ENCODE measurements at regions not wholly inside any gene's neighbourhood (a gene's known extent, or its start where the extent isn't known, plus 50 kb on each side); places are given as distances from the start of the nearest gene placed in this dataset.

DNA sequence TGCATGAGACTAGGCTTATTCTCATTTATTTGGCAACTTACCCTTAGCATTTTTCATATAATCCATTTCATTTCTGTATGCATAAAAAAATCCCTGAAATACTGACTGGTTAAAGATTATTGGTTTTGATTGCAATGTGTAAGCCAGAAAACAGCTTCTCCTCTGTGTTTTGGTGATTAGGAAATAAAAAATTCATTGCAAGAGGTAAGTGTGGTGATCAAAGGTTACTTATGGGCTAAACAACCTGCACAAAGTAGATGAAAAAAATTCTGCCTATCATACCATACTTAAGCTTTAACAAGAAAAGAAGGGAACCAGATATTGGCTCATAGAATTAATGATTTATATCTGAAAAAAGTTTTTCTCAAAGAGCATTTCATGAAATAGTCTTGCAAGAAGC lies 64.0 kb upstream of the TMEM168 start:
- no peaks in the 10 kb centered on the region for H3K4me1 ChIP-seq (ENCODE audit: insufficient read depth, low read length)
- no peak overlapping the region for H3K4me3 ChIP-seq (ENCODE audit: low read length)
- no peaks in the 10 kb centered on the region for H3K27me3 ChIP-seq (ENCODE audit: insufficient read depth, low read length)
- no peak overlapping the region for H2AFZ ChIP-seq (ENCODE audit: low read depth, low read length)
- H3K9me3 ChIP-seq (ENCODE audit: low read length): no peaks in the 10 kb centered on the region
- H3K36me3 ChIP-seq (ENCODE audit: insufficient read depth, low read length): no peaks in the 10 kb centered on the region

DNA sequence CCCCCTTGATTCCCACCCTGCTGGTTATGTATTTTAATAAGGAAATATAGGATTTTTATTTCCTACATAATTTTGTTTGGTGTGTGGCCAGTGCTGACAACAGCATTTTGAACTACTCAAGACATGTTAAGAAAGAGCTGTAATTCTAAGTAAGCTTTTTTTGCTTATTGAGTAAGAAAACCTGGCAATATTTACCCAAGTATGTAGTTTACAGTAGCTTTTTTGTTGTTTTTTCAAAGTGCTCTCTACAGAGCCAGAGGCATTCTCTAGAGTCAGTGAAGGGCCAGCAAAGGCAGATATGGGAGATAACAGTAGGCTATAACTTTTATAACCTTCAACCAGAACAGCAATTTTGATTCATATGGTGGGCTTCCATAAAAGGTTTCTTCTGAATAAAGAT lies 63.2 kb upstream of the TMEM168 start:
- H3K4me3 ChIP-seq (ENCODE audit: low read length): no peak overlapping the region
- no peaks in the 10 kb centered on the region for H3K36me3 ChIP-seq (ENCODE audit: insufficient read depth, low read length)
- H3K27me3 ChIP-seq (ENCODE audit: insufficient read depth, low read length): no peaks in the 10 kb centered on the region
- H3K9me3 ChIP-seq (ENCODE audit: low read length): no peaks in the 10 kb centered on the region
- no peak overlapping the region for H2AFZ ChIP-seq (ENCODE audit: low read depth, low read length)
- no peaks in the 10 kb centered on the region for H3K4me1 ChIP-seq (ENCODE audit: insufficient read depth, low read length)

DNA sequence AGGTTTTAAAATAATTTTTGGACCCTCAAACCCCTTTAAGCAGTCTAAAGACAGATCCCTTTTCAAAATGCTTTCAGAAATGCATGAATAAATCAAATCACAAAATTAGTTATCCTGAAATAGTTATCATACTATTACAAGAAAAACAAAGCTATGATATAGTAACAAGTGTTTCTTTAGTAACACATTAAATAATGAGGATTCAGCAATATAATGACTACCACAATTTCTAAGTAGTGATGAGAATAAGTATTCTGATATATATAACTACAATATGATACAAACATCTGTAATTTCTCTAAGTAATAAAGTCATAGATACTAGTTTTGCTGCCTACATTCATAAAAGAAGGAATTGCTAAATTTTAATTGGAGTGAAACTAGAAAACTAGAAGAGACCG lies 53.0 kb upstream of the TMEM168 start:
- H2AFZ ChIP-seq (ENCODE audit: low read depth, low read length): no peak overlapping the region
- H3K27me3 ChIP-seq (ENCODE audit: insufficient read depth, low read length): no peaks in the 10 kb centered on the region
- H3K9me3 ChIP-seq (ENCODE audit: low read length): no peaks in the 10 kb centered on the region
- H3K36me3 ChIP-seq (ENCODE audit: insufficient read depth, low read length): peaks cover under 1% of the 10 kb centered on the region
- no peaks in the 10 kb centered on the region for H3K4me1 ChIP-seq (ENCODE audit: insufficient read depth, low read length)
- no peak overlapping the region for H3K4me3 ChIP-seq (ENCODE audit: low read length)
